Mammary epithelial cell (primary cell): ENCODE measurements at regions not wholly inside any gene's neighbourhood (a gene's known extent, or its start where the extent isn't known, plus 50 kb on each side); places are given as distances from the start of the nearest gene placed in this dataset.

Source experiments
- EZH2 ChIP-seq: IDR thresholded peaks from 2 replicates; pipeline ENCODE4 v1.6.1; 2012; ENCODE audit warnings: low read length, inconsistent platforms, borderline replicate concordance
- TF ChIP-seq, protein P1 (sequence below), 2 donors: IDR thresholded peaks in 1 of 2; conservative IDR thresholded peaks in 1 of 2; 2 replicates each; pipeline ENCODE4 v1.5.1; 2011 to 2012; ENCODE audit warnings: inconsistent platforms in 2 of 2, low read length in 2 of 2, mild to moderate bottlenecking in 2 of 2, control low read depth in 1 of 2, low read depth in 1 of 2; ENCODE audit not compliant: insufficient read depth in 1 of 2; ENCODE audit errors: extremely low read depth in 1 of 2

DNA sequence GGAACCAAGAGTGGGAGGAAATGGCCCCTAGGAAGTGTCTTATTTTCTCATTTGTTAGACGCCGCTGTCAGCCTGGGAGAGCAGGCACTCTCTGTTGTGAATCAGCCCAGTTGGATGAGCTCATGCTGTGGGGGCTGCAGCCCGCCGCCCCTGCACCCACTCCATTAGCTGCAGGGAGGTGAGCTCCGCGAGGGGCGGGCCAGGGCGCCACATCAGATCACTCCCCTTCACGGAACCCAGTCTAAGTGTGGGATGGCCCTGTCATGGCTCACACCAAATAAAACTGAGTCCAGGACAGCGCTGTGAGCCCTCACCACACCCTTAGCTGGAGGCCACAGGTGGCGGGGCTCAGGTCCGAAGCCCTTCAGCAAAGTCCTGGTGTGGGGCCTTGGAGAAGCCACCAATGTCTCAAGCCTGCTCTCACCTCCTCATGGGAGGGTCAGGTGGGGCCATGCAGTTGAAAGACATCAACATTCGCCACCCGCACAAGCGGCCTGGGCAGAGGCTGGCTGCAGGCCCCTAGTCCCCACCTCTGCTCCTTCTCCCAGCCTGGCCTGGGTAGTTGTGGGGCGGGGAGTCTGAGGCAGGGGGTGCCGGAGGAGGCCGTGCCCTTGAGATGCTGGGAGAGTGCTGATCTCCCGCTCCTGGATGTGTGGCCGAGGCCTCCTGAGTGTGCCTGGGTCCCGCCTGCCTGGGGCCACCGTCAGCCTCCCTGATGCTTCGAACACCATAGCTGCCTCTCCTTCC is 66.2 kb upstream of the SLCO4A1 start:
- TF ChIP-seq, protein P1, sequence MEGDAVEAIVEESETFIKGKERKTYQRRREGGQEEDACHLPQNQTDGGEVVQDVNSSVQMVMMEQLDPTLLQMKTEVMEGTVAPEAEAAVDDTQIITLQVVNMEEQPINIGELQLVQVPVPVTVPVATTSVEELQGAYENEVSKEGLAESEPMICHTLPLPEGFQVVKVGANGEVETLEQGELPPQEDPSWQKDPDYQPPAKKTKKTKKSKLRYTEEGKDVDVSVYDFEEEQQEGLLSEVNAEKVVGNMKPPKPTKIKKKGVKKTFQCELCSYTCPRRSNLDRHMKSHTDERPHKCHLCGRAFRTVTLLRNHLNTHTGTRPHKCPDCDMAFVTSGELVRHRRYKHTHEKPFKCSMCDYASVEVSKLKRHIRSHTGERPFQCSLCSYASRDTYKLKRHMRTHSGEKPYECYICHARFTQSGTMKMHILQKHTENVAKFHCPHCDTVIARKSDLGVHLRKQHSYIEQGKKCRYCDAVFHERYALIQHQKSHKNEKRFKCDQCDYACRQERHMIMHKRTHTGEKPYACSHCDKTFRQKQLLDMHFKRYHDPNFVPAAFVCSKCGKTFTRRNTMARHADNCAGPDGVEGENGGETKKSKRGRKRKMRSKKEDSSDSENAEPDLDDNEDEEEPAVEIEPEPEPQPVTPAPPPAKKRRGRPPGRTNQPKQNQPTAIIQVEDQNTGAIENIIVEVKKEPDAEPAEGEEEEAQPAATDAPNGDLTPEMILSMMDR (conservative IDR thresholded peaks at IDR 0.05 in 1 of 2, IDR thresholded peaks at IDR 0.05 in 1 of 2; ENCODE audit: extremely low read depth in 1 of 2, insufficient read depth in 1 of 2, low read depth in 1 of 2, low read length in 2 of 2) = no peak
- TF ChIP-seq EZH2 = no peak
